ENCODE measurements at regions not wholly inside any gene's neighbourhood (a gene's known extent, or its start where the extent isn't known, plus 50 kb on each side); places are given as distances from the start of the nearest gene placed in this dataset.
"Not testable (repeated sequence)": the region's sequence is repeated elsewhere in the genome, so short reads cannot be mapped to it uniquely, and the experiment has no call there.

GRCh38 chr3:159039286-159039685 lies 237.4 kb downstream of the MFSD1 start:
- no peak for DNase-seq (ENCODE audit: low read depth, low spot score)

- no peak for DNase-seq (ENCODE audit: low read depth, low spot score)
These were observed 243.5 kb downstream of the MFSD1 start for GRCh38 chr3:159045279-159045885.

GRCh38 chr3:159047361-159047760 lies 245.5 kb downstream of the MFSD1 start:
- DNase-seq (ENCODE audit: low read depth, low spot score) = no peak

- not testable (repeated sequence) for DNase-seq (ENCODE audit: low read depth, low spot score)
These were observed 250.6 kb downstream of the MFSD1 start for GRCh38 chr3:159052494-159052893.

GRCh38 chr3:159057621-159058020 lies 255.8 kb downstream of the MFSD1 start:
- DNase-seq (ENCODE audit: low read depth, low spot score) = no peak

GRCh38 chr3:159058859-159059258 lies 257.0 kb downstream of the MFSD1 start:
- DNase-seq (ENCODE audit: low read depth, low spot score) = no peak

- DNase-seq (ENCODE audit: low read depth, low spot score) = no peak
These were observed 257.5 kb downstream of the MFSD1 start for GRCh38 chr3:159059395-159059794.

- no peak for DNase-seq (ENCODE audit: low read depth, low spot score)
These were observed 261.0 kb downstream of the MFSD1 start for GRCh38 chr3:159062734-159063410.

- DNase-seq (ENCODE audit: low read depth, low spot score) = no peak
These were observed 267.2 kb downstream of the MFSD1 start, which contains the start of gene IQCJ for GRCh38 chr3:159069091-159069490. Gene IQCJ, plus strand, starts transcription at chr3:159069319.

GRCh38 chr3:159069866-159070425 lies 268.1 kb downstream of the MFSD1 start:
- no peak for DNase-seq (ENCODE audit: low read depth, low spot score)

GRCh38 chr3:159074756-159075701 lies 273.2 kb downstream of the MFSD1 start:
- DNase-seq (ENCODE audit: low read depth, low spot score) = no peak

GRCh38 chr3:159077860-159078259 lies 276.0 kb downstream of the MFSD1 start:
- no peak for DNase-seq (ENCODE audit: low read depth, low spot score)

GRCh38 chr3:159080256-159080655 lies 278.4 kb downstream of the MFSD1 start:
- DNase-seq (ENCODE audit: low read depth, low spot score) = no peak

GRCh38 chr3:159080821-159081220 lies 279.0 kb downstream of the MFSD1 start:
- no peak for DNase-seq (ENCODE audit: low read depth, low spot score)

- DNase-seq (ENCODE audit: low read depth, low spot score) = no peak
These were observed 280.7 kb downstream of the MFSD1 start for GRCh38 chr3:159082519-159082918.

GRCh38 chr3:159091936-159092335 lies 290.1 kb downstream of the MFSD1 start:
- DNase-seq (ENCODE audit: low read depth, low spot score) = no peak

- no peak for DNase-seq (ENCODE audit: low read depth, low spot score)
These were observed 300.1 kb downstream of the MFSD1 start for GRCh38 chr3:159102001-159102400.

GRCh38 chr3:159112724-159113123 lies 310.9 kb downstream of the MFSD1 start:
- no peak for DNase-seq (ENCODE audit: low read depth, low spot score)

GRCh38 chr3:159113221-159113875 lies 311.5 kb downstream of the MFSD1 start:
- no peak for DNase-seq (ENCODE audit: low read depth, low spot score)

GRCh38 chr3:159114582-159114981 lies 312.7 kb downstream of the MFSD1 start:
- DNase-seq (ENCODE audit: low read depth, low spot score) = no peak

GRCh38 chr3:159123877-159124276 lies 322.0 kb downstream of the MFSD1 start:
- DNase-seq (ENCODE audit: low read depth, low spot score) = no peak
